AG10803 (cell line): ENCODE measurements at regions not wholly inside any gene's neighbourhood (a gene's known extent, or its start where the extent isn't known, plus 50 kb on each side); places are given as distances from the start of the nearest gene placed in this dataset.

Experiments used
- DNase-seq: peaks from one replicate; pipeline ENCODE4 v3.0.0; 2010; ENCODE audit warnings: low read depth
- H3K4me3 ChIP-seq: 2 replicates; pipeline ENCODE4 v1.5.1; 2011; ENCODE audit warnings: mild to moderate bottlenecking, low read length, control low read depth
- TF ChIP-seq, protein P1 (sequence below): conservative IDR thresholded peaks from 2 replicates; pipeline ENCODE4 v1.5.1; 2011; ENCODE audit warnings: mild to moderate bottlenecking, low read length, control low read depth, inconsistent platforms

DNA sequence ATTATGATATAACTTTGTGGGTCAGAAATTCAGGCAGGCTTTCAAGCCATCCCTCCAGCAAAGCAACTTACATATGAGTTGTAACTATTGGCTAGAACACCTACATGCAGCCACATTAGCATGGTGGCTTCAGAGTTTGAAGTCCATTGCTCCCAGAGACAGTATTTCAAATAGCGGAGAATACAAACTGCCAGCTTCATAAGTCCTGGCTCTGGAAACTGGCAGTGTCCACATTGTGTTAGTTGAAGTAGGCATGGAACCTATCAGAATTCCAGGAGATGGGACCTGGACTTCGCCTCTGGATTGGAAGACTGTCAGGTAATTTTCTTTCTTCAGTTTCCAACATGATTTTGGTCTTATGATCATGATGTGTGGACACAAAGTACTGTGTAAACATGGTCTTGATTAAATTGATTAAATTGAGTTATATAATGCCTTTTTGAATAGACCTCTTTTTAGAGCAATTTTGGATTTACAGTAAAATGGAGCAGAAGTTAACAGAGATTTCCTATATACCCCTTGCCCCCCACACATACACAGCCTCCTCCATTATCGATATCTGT lies 209.9 kb upstream of the NAV2 start:
- TF ChIP-seq, protein P1, sequence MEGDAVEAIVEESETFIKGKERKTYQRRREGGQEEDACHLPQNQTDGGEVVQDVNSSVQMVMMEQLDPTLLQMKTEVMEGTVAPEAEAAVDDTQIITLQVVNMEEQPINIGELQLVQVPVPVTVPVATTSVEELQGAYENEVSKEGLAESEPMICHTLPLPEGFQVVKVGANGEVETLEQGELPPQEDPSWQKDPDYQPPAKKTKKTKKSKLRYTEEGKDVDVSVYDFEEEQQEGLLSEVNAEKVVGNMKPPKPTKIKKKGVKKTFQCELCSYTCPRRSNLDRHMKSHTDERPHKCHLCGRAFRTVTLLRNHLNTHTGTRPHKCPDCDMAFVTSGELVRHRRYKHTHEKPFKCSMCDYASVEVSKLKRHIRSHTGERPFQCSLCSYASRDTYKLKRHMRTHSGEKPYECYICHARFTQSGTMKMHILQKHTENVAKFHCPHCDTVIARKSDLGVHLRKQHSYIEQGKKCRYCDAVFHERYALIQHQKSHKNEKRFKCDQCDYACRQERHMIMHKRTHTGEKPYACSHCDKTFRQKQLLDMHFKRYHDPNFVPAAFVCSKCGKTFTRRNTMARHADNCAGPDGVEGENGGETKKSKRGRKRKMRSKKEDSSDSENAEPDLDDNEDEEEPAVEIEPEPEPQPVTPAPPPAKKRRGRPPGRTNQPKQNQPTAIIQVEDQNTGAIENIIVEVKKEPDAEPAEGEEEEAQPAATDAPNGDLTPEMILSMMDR, result no peak
- H3K4me3 ChIP-seq, result no peak overlapping the region
- DNase-seq, result no peak

DNA sequence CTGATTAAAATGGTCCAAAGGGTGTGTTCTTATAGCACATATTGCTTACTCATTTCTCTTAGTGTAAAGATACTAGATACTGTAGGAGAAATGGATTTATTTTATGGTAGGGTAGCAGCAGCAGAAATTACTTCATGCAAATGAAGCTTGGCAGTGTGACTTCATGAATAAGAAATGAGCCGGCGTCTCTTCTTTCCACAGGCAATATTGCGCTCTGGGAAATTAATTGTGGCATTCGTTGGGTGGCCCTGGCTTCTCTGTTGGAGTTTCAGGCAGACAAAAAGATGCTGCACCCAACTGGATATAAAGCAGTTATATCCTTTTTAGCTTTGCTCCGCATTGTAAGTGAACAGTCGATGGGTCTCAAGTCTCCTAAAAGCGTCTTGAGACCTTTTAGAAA lies 211.0 kb upstream of the NAV2 start:
- DNase-seq, result no peak
- no peak overlapping the region for H3K4me3 ChIP-seq
- TF ChIP-seq, protein P1, result no peak

DNA sequence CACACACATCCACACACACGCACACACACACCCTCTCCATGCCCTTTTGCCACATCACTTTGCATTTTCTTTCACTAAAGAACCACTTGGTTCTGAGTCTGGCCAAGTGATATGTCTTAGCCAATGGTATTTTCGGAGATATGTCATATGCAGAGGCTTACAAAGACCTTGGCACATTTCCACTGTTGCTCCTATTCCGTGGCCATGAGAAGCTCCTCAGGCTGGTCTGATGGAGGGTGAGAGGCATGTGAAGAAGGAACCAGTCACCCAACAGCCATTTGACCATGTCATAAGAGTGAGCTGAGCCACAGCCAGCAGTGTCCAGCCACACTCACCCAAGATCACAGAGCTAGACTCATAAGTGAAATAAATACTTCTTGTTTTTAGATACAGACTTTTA lies 212.6 kb upstream of the NAV2 start:
- H3K4me3 ChIP-seq, result no peak overlapping the region
- DNase-seq, result peak; percentile 83
- TF ChIP-seq, protein P1, result no peak

DNA sequence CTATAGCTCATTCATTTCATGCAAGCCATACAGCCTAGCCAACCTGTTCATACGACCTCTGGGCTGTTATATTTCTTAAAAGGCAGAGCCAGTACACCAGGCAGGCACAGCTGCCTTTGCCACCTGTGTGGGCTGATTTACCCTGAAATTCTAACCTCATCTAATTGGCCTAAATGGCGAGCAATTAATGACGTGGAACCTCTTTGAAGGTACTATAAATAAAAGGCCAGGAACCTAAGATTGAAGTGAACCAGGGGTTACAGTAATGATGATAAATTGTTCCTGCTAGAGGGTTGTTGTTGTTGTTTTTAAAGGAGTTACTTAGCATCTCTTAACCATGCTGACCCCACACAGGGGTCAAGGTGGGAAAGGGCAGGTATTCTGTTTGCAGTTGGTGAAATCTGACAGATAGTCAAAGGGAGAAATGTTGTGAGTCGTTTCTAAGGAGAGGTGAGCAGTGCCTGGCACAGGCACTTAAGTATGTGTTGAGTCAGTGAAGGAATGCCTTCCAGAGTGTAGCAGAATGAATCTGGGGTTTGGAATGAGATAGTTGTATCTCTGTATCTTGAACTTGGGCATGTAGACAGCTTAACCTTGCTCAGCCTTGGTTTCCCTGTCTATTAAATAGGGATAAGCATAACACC lies 213.5 kb upstream of the NAV2 start:
- H3K4me3 ChIP-seq, result no peak overlapping the region
- peak; percentile 78 for DNase-seq
- TF ChIP-seq, protein P1, result no peak

DNA sequence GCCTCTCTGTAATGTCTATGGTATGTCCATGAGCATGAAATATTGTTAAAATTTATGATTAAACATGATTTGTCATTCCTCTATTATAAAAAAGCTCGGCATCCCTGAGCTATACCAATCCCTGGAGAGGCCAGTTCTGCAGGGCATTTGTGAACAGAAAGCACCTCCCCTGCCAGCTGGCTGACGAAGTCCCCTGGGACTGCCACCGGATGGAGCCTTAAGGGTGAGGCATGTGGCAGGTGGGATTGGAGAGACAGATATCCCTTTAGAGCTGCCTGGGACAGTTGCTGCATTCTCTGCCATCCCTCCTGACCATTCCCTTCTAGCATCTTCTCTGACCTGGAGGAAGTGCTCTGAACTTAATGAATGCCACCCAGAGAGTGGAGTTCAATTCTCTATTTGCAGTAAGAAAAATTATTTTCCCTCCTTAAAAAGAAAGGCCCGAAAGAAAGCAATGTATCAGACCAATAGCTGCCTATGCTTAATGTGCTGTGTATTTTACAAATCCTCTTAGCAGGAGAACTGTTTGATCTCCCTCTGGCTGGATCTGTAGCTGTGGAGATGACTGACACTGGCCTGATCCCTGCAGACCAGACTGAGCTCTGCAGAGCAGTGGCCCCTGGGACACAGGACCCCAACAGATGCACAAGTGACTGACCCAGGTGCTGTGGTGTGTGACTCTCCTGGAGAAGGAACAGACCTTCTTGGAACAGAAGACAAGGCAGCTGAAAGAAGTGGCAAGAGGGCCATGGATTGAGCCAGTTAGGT lies 219.0 kb upstream of the NAV2 start:
- H3K4me3 ChIP-seq, result no peak overlapping the region
- TF ChIP-seq, protein P1, result no peak
- DNase-seq, result no peak

DNA sequence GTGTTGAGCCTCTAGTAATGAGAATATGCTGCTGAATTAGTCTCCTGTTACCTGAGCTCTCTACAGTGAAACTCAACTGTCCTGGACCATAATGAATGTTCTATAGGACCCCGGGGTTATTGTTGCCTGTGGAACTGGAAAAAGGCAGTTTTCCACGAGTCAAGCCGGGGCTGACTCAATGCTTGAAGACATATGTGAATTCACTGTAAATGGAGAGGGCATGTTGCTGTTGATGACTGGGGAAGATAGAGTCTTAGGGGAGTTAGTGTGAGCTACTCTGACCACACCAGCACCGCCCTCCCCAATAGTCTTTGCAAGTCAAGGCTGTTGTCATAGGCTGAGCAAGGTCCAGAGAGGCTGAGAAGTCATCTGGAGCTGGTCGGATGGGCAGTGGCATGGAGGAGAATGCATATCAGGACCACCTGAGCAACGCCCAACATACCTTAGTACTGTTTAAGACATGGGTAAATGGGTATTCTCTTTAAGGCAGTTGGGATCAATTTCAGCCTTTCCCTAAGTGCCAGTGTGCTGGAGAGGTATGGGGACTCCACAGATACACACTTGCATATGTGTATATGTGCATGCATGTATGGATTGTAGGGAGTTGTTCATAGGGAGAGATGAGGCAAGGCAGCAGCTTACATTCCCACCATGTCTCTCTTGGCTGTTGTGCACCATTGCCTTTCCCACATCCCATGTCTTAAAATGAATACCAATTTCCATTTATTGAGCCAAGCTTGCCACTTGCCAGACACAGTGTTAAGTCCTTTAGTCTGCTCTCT lies 230.1 kb upstream of the NAV2 start:
- TF ChIP-seq, protein P1, result no peak
- no peak overlapping the region for H3K4me3 ChIP-seq
- DNase-seq, result no peak
